Endothelial cell of umbilical vein (primary cell): ENCODE measurements at regions not wholly inside any gene's neighbourhood (a gene's known extent, or its start where the extent isn't known, plus 50 kb on each side); places are given as distances from the start of the nearest gene placed in this dataset.

Experiments used
- BruUV-seq: library from RNA; stranded (reverse); fragments of 400-500 nt; replicated peaks from 2 replicates; lab custom pipeline; 2021; lab: Mats Ljungman, UMichigan
- CTCF ChIA-PET: fragments of 300-600, 350-600 bp; sonication (Branson Sonifier 250); formaldehyde crosslinking; loops from one replicate; lab custom pipeline; 2021; ENCODE audit warnings: antibody characterized with exemption, inconsistent platforms; lab: Charles Lee
- POLR2A ChIA-PET: fragments of 300-600, 350-600 bp; sonication (Branson Sonifier 250); formaldehyde crosslinking; loops from one replicate; lab custom pipeline; 2021; ENCODE audit warnings: antibody characterized with exemption, inconsistent platforms; lab: Charles Lee
- DNase-seq: peaks from one replicate; pipeline ENCODE4 v3.0.0-alpha.2; 2011; ENCODE audit warnings: low read depth, low spot score
- FAIRE-seq: peaks from 2 replicates; lab custom pipeline; 2011; peaks lifted over from hg19 to GRCh38; lab: Jason Lieb, UNC
- H2AFZ ChIP-seq: 2 replicates; pipeline ENCODE4 v1.6.0; 2012; ENCODE audit warnings: low read depth, low read length, control low read depth, inconsistent platforms
- H3K27ac ChIP-seq: 2 replicates; pipeline ENCODE4 v1.5.1; 2011; ENCODE audit warnings: low read depth, mild to moderate bottlenecking, control low read depth, low read length, moderate library complexity; ENCODE audit not compliant: insufficient read depth
- H3K27me3 ChIP-seq, 2 experiments: 2 replicates each; pipeline versions ENCODE4 v1.6.0 to v1.6.1; 2011; ENCODE audit warnings: low read length in 2 of 2, mixed read lengths in 1 of 2; ENCODE audit not compliant: control insufficient read depth in 2 of 2, insufficient read depth in 2 of 2
- H3K36me3 ChIP-seq, 2 experiments: 2 replicates in 1 of 2; 3 replicates in 1 of 2; pipeline ENCODE4 v1.5.1; 2011; ENCODE audit warnings: low read length in 2 of 2, mild to moderate bottlenecking in 1 of 2, moderate library complexity in 1 of 2; ENCODE audit not compliant: control insufficient read depth in 2 of 2, insufficient read depth in 2 of 2; ENCODE audit errors: extremely low read depth in 1 of 2
- H3K4me1 ChIP-seq: 3 replicates; pipeline ENCODE4 v1.5.1; 2011; ENCODE audit warnings: mild to moderate bottlenecking, low read length; ENCODE audit not compliant: control insufficient read depth, insufficient read depth; ENCODE audit errors: extremely low read depth
- H3K4me2 ChIP-seq: 2 replicates; pipeline ENCODE4 v1.6.1; 2011; ENCODE audit warnings: low read length, control low read depth, mixed read lengths; ENCODE audit not compliant: insufficient read depth
- H3K4me3 ChIP-seq, 3 experiments: fragments of 200-600 bp in 1 of 3; sonication (generic), shearing (Covaris generic) in 1 of 3; replicated peaks in 1 of 3; 2 replicates each; pipeline ENCODE4 v1.5.1; 2011 to 2016; ENCODE audit warnings: control low read depth in 3 of 3, low read length in 3 of 3, mild to moderate bottlenecking in 2 of 3, inconsistent platforms in 1 of 3, low read depth in 1 of 3, moderate library complexity in 1 of 3; ENCODE audit not compliant: insufficient read depth in 1 of 3
- H3K79me2 ChIP-seq: 2 replicates; pipeline ENCODE4 v1.6.0; 2012; ENCODE audit warnings: low read length, inconsistent platforms; ENCODE audit not compliant: control insufficient read depth, insufficient read depth
- H3K9ac ChIP-seq: replicated peaks from 2 replicates; pipeline ENCODE3; 2011; ENCODE audit warnings: low read length, control low read depth; ENCODE audit not compliant: insufficient read depth; ENCODE audit errors: extremely low read depth
- H3K9me1 ChIP-seq: replicated peaks from 3 replicates; pipeline ENCODE4 v1.6.0; 2011; ENCODE audit warnings: mild to moderate bottlenecking, low read length; ENCODE audit not compliant: control insufficient read depth, insufficient read depth; ENCODE audit errors: extremely low read depth
- H3K9me3 ChIP-seq: replicated peaks from 2 replicates; pipeline ENCODE4 v1.5.1; 2012; ENCODE audit warnings: low read length, inconsistent platforms; ENCODE audit not compliant: control insufficient read depth, insufficient read depth
- H4K20me1 ChIP-seq: replicated peaks from 2 replicates; pipeline ENCODE3; 2011; ENCODE audit warnings: mild to moderate bottlenecking, low read length; ENCODE audit not compliant: control insufficient read depth, insufficient read depth; ENCODE audit errors: extremely low read depth
- CTCF ChIP-seq, 2 donors: IDR thresholded peaks; 1 replicate in 1 of 2; 2 replicates in 1 of 2; pipeline ENCODE4 v1.5.1; 2011; ENCODE audit warnings: low read length in 2 of 2, mild to moderate bottlenecking in 2 of 2, moderate library complexity in 2 of 2, control low read depth in 1 of 2, inconsistent platforms in 1 of 2, low read depth in 1 of 2; ENCODE audit not compliant: insufficient read depth in 1 of 2; ENCODE audit errors: extremely low read depth in 1 of 2
- EZH2 ChIP-seq: IDR thresholded peaks from 2 replicates; pipeline ENCODE4 v1.6.1; 2012; ENCODE audit warnings: borderline replicate concordance, low read depth, mild to moderate bottlenecking, moderate library complexity, low read length, inconsistent platforms; ENCODE audit not compliant: severe bottlenecking
- FOS ChIP-seq: IDR thresholded peaks from 2 replicates; pipeline ENCODE4 v1.6.1; 2011; ENCODE audit warnings: mild to moderate bottlenecking, low read length, moderate library complexity, borderline replicate concordance; ENCODE audit not compliant: insufficient read depth
- GATA2 ChIP-seq: IDR thresholded peaks from 2 replicates; pipeline ENCODE4 v1.7.0; 2011; ENCODE audit warnings: low read depth, mild to moderate bottlenecking, moderate library complexity, mixed read lengths, low read length; ENCODE audit not compliant: insufficient read length, insufficient read depth
- JUN ChIP-seq: IDR thresholded peaks from 2 replicates; pipeline ENCODE4 v1.6.1; 2011; ENCODE audit warnings: borderline replicate concordance, low read depth; ENCODE audit not compliant: insufficient read length, insufficient read depth
- MAX ChIP-seq: IDR thresholded peaks from 2 replicates; pipeline ENCODE4 v1.6.1; 2011; ENCODE audit not compliant: insufficient read depth, insufficient read length
- MYC ChIP-seq: IDR thresholded peaks from one replicate; pipeline ENCODE4 v1.6.1; 2011; ENCODE audit warnings: mild to moderate bottlenecking, low read depth, low read length
- POLR2A ChIP-seq: IDR thresholded peaks from 2 replicates; pipeline ENCODE4 v1.6.1; 2012; ENCODE audit warnings: low read depth, mild to moderate bottlenecking, control low read depth, low read length
- POLR2AphosphoS5 ChIP-seq: IDR thresholded peaks from 2 replicates; pipeline ENCODE4 v1.6.1; 2012; ENCODE audit warnings: low read depth, mild to moderate bottlenecking, control low read depth, low read length, moderate library complexity; ENCODE audit not compliant: insufficient read depth
- dilution Hi-C: fragments of 300-500 bp; cut with MboI; formaldehyde crosslinking; loops from one replicate; pipeline ENCODE4 v1.15.0; 2019; ENCODE audit warnings: low sequenced_read_pairs; ENCODE audit not compliant: extremely low pct_ligation_motif_present
- intact Hi-C: fragments of 100-400 bp; cut with micrococcal nuclease; formaldehyde crosslinking; loops from one replicate; pipeline ENCODE4 v1.10.0; 2022

GRCh38 chr14:40694023-40694422, 912.7 kb upstream of the LRFN5 start:
- FAIRE-seq (no peak), DNase-seq (no peak)
- intact Hi-C loops = no loop called here
- TF ChIP-seq FOS (no peak), JUN (no peak), GATA2 (no peak), POLR2AphosphoS5 (no peak), MYC (no peak), POLR2A (no peak), EZH2 (no peak), CTCF (IDR thresholded peaks at IDR 0.05; ENCODE audit: extremely low read depth in 1 of 2, insufficient read depth in 1 of 2, low read depth in 1 of 2, low read length in 2 of 2) (no peak), MAX (no peak)
- H3K9ac ChIP-seq = no peak overlapping the region
- no peaks in the 10 kb centered on the region for H3K9me1 ChIP-seq
- no peaks in the 10 kb centered on the region for H3K36me3 ChIP-seq
- dilution Hi-C loops = no loop called here
- H4K20me1 ChIP-seq = no peaks in the 10 kb centered on the region
- no peak overlapping the region for H3K4me3 ChIP-seq
- CTCF ChIA-PET = no interaction called here
- no peaks in the 10 kb centered on the region for H3K79me2 ChIP-seq
- H3K4me2 ChIP-seq = no peak overlapping the region
- H3K27ac ChIP-seq = no peak overlapping the region
- H3K9me3 ChIP-seq = no peaks in the 10 kb centered on the region
- no TSS peak for BruUV-seq
- no peaks in the 10 kb centered on the region for H3K4me1 ChIP-seq
- H3K27me3 ChIP-seq = no peaks in the 10 kb centered on the region
- POLR2A ChIA-PET = no interaction called here
- H2AFZ ChIP-seq = no peak overlapping the region
